Non-pigmented ciliary epithelial cell (primary cell): ENCODE measurements at regions not wholly inside any gene's neighbourhood (a gene's known extent, or its start where the extent isn't known, plus 50 kb on each side); places are given as distances from the start of the nearest gene placed in this dataset.
"Not testable (repeated sequence)": the region's sequence is repeated elsewhere in the genome, so short reads cannot be mapped to it uniquely, and the experiment has no call there.

Experiments used
- DNase-seq: peaks from one replicate; pipeline ENCODE4 v3.0.0-alpha.2; 2010; ENCODE audit warnings: low read depth

GRCh38 chr9:107839371-107839770, 349.8 kb upstream of the KLF4 start:
- DNase-seq: no peak

DNA sequence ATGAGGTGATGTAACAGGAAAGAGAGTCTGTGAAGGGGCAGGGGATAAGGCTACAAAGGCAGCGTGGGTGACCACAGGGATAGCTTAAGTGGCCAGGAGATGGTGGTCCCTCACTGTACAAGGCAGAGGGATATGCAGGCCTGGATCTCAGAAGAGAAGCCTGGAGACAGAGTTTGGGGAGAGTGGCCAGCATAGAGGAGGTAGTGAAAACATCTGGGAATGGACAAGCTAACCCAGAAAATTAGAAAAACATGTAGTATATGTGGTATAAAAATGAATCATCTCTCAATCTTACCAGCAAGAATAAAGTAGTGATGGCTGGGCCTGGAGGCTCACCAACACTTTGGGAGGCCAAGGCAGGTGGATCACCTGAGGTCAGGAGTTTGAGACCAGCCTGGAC, 349.2 kb upstream of the KLF4 start:
- DNase-seq: no peak

DNA sequence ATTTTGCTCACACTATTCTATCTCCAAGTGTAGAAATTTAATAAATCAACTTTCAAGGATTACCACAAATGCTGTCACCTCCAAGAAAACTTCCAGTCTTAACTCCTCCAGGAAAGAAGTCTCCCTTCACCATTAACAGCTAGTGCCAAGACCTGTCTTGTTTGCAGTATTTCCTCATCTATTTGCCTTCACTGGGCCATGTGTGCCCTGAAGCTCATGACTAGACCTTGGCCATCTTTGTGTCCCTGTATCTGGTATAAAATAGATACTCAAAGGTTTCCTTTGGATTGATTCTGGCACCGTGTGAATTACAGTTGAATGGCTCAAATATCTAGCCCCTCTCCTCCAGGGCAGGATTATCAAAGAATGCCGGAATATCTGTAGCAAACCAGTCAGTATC, 346.7 kb upstream of the KLF4 start:
- DNase-seq: no peak

GRCh38 chr9:107833295-107833694, 343.7 kb upstream of the KLF4 start:
- DNase-seq: no peak

- DNase-seq: no peak
Measured at GRCh38 chr9:107832871-107833270, 343.3 kb upstream of the KLF4 start.

GRCh38 chr9:107830479-107830878, 340.9 kb upstream of the KLF4 start:
- DNase-seq: no peak

DNA sequence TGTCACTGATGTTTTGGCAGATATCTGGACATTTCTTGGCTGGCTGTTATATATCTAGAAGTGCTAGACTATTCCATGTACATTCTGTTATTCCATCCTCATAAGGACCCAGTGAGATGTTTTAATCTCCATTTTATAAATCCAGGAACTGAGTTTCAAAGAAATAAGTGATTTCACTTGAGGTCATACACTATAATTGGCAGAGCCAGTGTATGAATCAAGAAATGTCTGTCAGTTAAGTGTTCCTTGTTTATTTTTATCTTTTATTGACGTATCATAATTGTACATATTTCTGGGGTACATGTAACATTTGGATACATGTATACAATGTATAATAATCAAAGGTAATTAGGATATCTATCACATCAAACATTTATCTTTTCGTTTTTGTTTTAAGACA, 338.3 kb upstream of the KLF4 start:
- DNase-seq: no peak

DNA sequence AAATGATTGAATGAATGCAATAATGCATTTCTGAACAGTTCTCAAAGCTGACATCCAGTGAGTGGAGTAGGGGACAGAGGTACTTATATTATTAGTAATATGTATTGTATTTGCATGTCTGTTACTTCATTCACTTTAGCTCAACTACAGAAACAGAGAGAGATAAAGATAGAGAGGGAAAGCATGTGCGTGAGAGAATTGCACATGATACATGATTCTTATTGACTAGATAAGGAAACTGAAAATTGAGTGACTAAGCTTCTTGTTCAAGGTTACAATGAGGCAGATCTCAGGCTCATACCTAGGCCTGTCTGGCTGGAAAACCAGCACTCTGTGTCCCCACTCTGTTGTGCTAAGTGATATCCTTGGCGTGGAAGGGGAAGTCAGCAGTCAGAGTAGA, 337.7 kb upstream of the KLF4 start:
- no peak for DNase-seq

GRCh38 chr9:107826688-107826983, 337.1 kb upstream of the KLF4 start:
- not testable (repeated sequence) for DNase-seq

- DNase-seq: no peak
Measured at GRCh38 chr9:107824556-107824955, 335.0 kb upstream of the KLF4 start.

GRCh38 chr9:107819772-107820565, 330.4 kb upstream of the KLF4 start:
- no peak for DNase-seq

GRCh38 chr9:107818503-107818829, 328.9 kb upstream of the KLF4 start:
- DNase-seq: not testable (repeated sequence)

DNA sequence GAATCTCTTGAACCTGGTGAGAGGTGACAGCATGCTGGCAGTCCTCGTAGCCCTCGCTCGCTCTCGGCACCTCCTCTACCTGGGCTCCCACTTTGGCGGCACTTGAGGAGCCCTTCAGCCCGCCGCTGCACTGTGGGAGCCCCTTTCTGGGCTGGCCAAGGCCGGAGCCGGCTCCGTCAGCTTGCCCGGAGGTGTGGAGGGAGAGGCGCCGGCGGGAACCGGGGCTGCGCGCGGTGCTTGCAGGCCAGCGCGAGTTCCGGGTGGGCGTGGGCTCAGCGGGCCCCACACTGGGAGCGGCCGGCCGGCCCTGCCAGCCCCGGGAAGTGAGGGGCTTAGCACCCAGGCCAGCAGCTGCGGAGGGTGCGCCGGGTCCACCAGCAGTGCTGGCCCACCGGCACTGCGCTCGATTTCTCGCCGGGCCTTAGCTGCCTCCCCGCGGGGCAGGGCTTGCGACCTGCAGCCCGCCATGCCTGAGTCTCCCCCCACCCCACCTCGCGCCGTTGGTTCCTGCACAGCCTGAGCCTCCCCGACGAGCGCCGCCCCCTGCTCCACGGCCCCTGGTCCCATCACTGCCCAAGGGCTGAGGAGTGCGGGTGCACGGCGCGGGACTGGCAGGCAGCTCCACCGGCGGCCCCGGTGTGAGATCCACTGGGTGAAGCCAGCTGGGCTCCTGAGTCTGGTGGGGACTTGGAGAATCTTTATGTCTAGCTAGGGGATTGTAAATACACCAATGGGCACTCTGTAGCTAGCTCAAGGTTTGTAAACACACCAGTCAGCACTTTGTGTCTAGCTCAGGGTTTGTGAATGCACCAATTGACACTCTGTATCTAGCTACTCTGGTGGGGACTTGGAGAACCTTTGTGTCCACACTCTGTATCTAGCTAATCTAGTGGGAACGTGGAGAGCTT, 328.3 kb upstream of the KLF4 start:
- not testable (repeated sequence) for DNase-seq

GRCh38 chr9:107816561-107817021, 327.0 kb upstream of the KLF4 start:
- DNase-seq: no peak

DNA sequence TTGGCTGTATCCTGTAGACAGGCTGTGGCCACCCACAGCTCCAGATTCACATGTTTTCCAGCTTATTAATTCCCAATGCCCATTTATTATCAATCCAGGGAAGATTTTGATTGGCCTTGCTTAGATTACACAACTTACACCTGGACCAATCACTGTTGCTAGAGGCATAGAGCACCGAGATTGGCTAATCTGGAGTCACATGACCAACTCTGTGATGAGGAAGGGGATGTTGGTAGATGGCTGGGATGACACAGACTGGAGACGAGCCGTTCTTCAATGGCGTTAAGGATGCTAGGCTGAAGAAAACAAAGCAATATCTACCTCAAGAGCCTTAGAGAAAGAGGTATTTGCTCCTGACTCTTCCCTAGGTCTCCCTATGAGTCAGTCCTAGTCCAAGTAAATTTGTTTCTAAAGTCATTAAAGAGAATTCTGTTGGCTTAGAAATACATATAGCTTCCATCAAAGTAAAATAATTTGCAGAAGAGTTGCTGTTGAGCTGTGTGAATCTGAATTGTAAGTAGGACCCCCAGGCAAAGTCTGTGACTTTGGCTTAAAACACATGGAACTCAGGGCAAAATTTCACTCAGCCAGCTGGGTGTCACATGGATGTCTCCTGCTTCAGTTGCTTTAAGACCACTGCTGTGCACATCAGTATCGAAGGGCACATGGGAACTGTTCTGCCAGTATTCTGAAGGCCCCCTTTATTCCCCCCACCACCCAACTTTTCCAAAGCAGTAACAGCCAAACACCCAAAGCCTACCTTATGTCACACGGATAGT, 326.4 kb upstream of the KLF4 start:
- DNase-seq: no peak

- DNase-seq: no peak
Measured at GRCh38 chr9:107813287-107813686, 323.7 kb upstream of the KLF4 start.

- DNase-seq: no peak
Measured at GRCh38 chr9:107810461-107810961, 320.9 kb upstream of the KLF4 start.

- no peak for DNase-seq
Measured at GRCh38 chr9:107809871-107810460, 320.4 kb upstream of the KLF4 start.

- no peak for DNase-seq
Measured at GRCh38 chr9:107807183-107807582, 317.6 kb upstream of the KLF4 start.

- no peak for DNase-seq
Measured at GRCh38 chr9:107805201-107805600, 315.6 kb upstream of the KLF4 start.

GRCh38 chr9:107794259-107794658, 304.7 kb upstream of the KLF4 start:
- DNase-seq: no peak

- DNase-seq: no peak
Measured at GRCh38 chr9:107793541-107793940, 304.0 kb upstream of the KLF4 start.
